PFSK-1 (cell line): ENCODE measurements at regions not wholly inside any gene's neighbourhood (a gene's known extent, or its start where the extent isn't known, plus 50 kb on each side); places are given as distances from the start of the nearest gene placed in this dataset.

ENCODE experiments used
- FOXP2 ChIP-seq: optimal IDR thresholded peaks from 2 replicates; pipeline ENCODE3; 2011; ENCODE audit warnings: borderline replicate concordance, control low read depth, inconsistent platforms; ENCODE audit not compliant: insufficient read depth; ENCODE audit errors: extremely low read length, extremely low read depth
- POLR2AphosphoS5 ChIP-seq: IDR thresholded peaks from 2 replicates; pipeline ENCODE4 v1.6.1; 2012; ENCODE audit warnings: low read depth, mild to moderate bottlenecking, control low read depth, low read length, moderate library complexity
- REST ChIP-seq, 2 experiments: IDR thresholded peaks; 2 replicates each; pipeline versions ENCODE4 v1.6.1 to v1.8.0; 2011 to 2012; ENCODE audit warnings: low read depth in 2 of 2, low read length in 2 of 2, control low read depth in 1 of 2, inconsistent platforms in 1 of 2, mild to moderate bottlenecking in 1 of 2, moderate library complexity in 1 of 2; ENCODE audit not compliant: insufficient read depth in 1 of 2
- SIN3A ChIP-seq: IDR thresholded peaks from 2 replicates; pipeline ENCODE4 v1.6.1; 2012; ENCODE audit warnings: mild to moderate bottlenecking, low read length, moderate library complexity, borderline replicate concordance; ENCODE audit not compliant: insufficient read depth
- TAF1 ChIP-seq: IDR thresholded peaks from 2 replicates; pipeline ENCODE4 v1.6.1; 2012; ENCODE audit warnings: low read length, control low read depth, borderline replicate concordance; ENCODE audit not compliant: insufficient read depth

GRCh38 chr3:102661707-102662497, 227.1 kb downstream of the ZPLD1 start:
- no peak for TF ChIP-seq TAF1
- no peak for TF ChIP-seq REST (IDR thresholded peaks at IDR 0.05; ENCODE audit: insufficient read depth in 1 of 2, low read depth in 2 of 2, low read length in 2 of 2)
- TF ChIP-seq FOXP2 = no peak
- TF ChIP-seq SIN3A = no peak
- TF ChIP-seq POLR2AphosphoS5 = no peak

- TF ChIP-seq SIN3A (no peak), FOXP2 (no peak), TAF1 (no peak), REST (IDR thresholded peaks at IDR 0.05; ENCODE audit: insufficient read depth in 1 of 2, low read depth in 2 of 2, low read length in 2 of 2) (no peak)
These were observed 227.6 kb downstream of the ZPLD1 start for GRCh38 chr3:102662498-102662772.

- TF ChIP-seq POLR2AphosphoS5 (no peak), SIN3A (no peak), REST (IDR thresholded peaks at IDR 0.05; ENCODE audit: insufficient read depth in 1 of 2, low read depth in 2 of 2, low read length in 2 of 2) (no peak), FOXP2 (no peak), TAF1 (no peak)
These were observed 229.3 kb downstream of the ZPLD1 start for GRCh38 chr3:102664126-102664525.

GRCh38 chr3:102665183-102665582, 230.4 kb downstream of the ZPLD1 start:
- TF ChIP-seq POLR2AphosphoS5 (no peak), REST (IDR thresholded peaks at IDR 0.05; ENCODE audit: insufficient read depth in 1 of 2, low read depth in 2 of 2, low read length in 2 of 2) (no peak), TAF1 (no peak), FOXP2 (no peak)

- TF ChIP-seq TAF1 (no peak), FOXP2 (no peak), SIN3A (no peak), REST (IDR thresholded peaks at IDR 0.05; ENCODE audit: insufficient read depth in 1 of 2, low read depth in 2 of 2, low read length in 2 of 2) (no peak), POLR2AphosphoS5 (no peak)
These were observed 233.4 kb downstream of the ZPLD1 start for GRCh38 chr3:102668247-102668646.
